GM20000 (cell line): ENCODE measurements at regions not wholly inside any gene's neighbourhood (a gene's known extent, or its start where the extent isn't known, plus 50 kb on each side); places are given as distances from the start of the nearest gene placed in this dataset.

Source experiments
- DNase-seq: peaks from one replicate; pipeline ENCODE4 v3.0.0; 2012; ENCODE audit warnings: low spot score
- CTCF ChIP-seq: IDR thresholded peaks from 2 replicates; pipeline ENCODE4 v1.5.1; 2012; ENCODE audit warnings: mild to moderate bottlenecking, control low read depth; ENCODE audit errors: extremely low read depth, missing control alignments

GRCh38 chr17:13067629-13068303, 49.9 kb upstream of the ELAC2 start:
- no peak for DNase-seq
- no peak for TF ChIP-seq CTCF
